GM12878 (cell line): ENCODE measurements at regions not wholly inside any gene's neighbourhood (a gene's known extent, or its start where the extent isn't known, plus 50 kb on each side); places are given as distances from the start of the nearest gene placed in this dataset.

Experiments
- ATAC-seq: fragments of 200-7000 bp; cut with Tn5 transposase; 3 replicates; pipeline ENCODE4 v1.9.1; 2020; ENCODE audit warnings: mild to moderate bottlenecking, moderate library complexity
- BruUV-seq: library from RNA; stranded (reverse); fragments of 400-500 nt; replicated peaks from 2 replicates; lab custom pipeline; 2021; lab: Mats Ljungman, UMichigan
- CTCF ChIA-PET: fragments of 300-600 bp; sonication (Branson Sonifier 250); formaldehyde crosslinking; extraction: SDS; loops from one replicate; lab custom pipeline; 2021; ENCODE audit warnings: inconsistent platforms; lab: Yijun Ruan, JAX
- POLR2A ChIA-PET: fragments of 350-600 bp; formaldehyde crosslinking; extraction: SDS; loops from one replicate; lab custom pipeline; 2021; ENCODE audit warnings: inconsistent platforms; lab: Charles Lee
- RAD21 ChIA-PET: fragments of 300-600 bp; sonication (Branson Sonifier 250); formaldehyde crosslinking; loops from one replicate; lab custom pipeline; 2023; ENCODE audit warnings: antibody characterized with exemption; ENCODE audit not compliant: unreplicated experiment; lab: Charles Lee
- SMC1A ChIA-PET: fragments of 300-600 bp; sonication (Branson Sonifier 250); formaldehyde crosslinking; loops from one replicate; lab custom pipeline; 2023; ENCODE audit not compliant: unreplicated experiment, uncharacterized antibody; lab: Charles Lee
- DNase-seq: peaks from one replicate; pipeline ENCODE4 v3.0.0-alpha.2; 2011; ENCODE audit warnings: low read depth, low spot score
- FAIRE-seq: peaks from 3 replicates; lab custom pipeline; 2011; peaks lifted over from hg19 to GRCh38; lab: Jason Lieb, UNC
- H2AFZ ChIP-seq: 2 replicates; pipeline ENCODE4 v1.6.0; 2011; ENCODE audit warnings: low read depth, low read length, control low read depth; ENCODE audit not compliant: control insufficient read depth
- H3K27ac ChIP-seq: 2 replicates; pipeline ENCODE4 v1.5.1; 2011; ENCODE audit warnings: control low read depth; ENCODE audit not compliant: control insufficient read depth, insufficient read depth
- H3K27me3 ChIP-seq, 2 experiments: replicated peaks in 1 of 2; 2 replicates each; pipeline versions ENCODE4 v1.6.0 to v1.6.1; 2011; ENCODE audit warnings: low read length in 1 of 2; ENCODE audit not compliant: control insufficient read depth in 2 of 2, insufficient read depth in 2 of 2
- H3K36me3 ChIP-seq, 2 experiments: 2 replicates each; pipeline ENCODE4 v1.5.1; 2011; ENCODE audit warnings: low read length in 1 of 2; ENCODE audit not compliant: control insufficient read depth in 2 of 2, insufficient read depth in 2 of 2
- H3K4me1 ChIP-seq: 2 replicates; pipeline ENCODE4 v1.6.1; 2011; ENCODE audit warnings: mild to moderate bottlenecking, low read length, moderate library complexity, mixed read lengths; ENCODE audit not compliant: control insufficient read depth, insufficient read depth
- H3K4me2 ChIP-seq: 2 replicates; pipeline ENCODE4 v1.6.0; 2011; ENCODE audit warnings: control low read depth; ENCODE audit not compliant: control insufficient read depth, insufficient read depth
- H3K4me3 ChIP-seq: fragments of 200-600 bp; sonication (generic); 2 replicates; pipeline ENCODE4 v1.5.1; 2016
- H3K79me2 ChIP-seq: 2 replicates; pipeline ENCODE4 v1.6.0; 2011; ENCODE audit warnings: low read length; ENCODE audit not compliant: control insufficient read depth, insufficient read depth
- H3K9ac ChIP-seq: 2 replicates; pipeline ENCODE4 v1.8.0; 2011; ENCODE audit warnings: low read length, control low read depth, mixed read lengths; ENCODE audit not compliant: control insufficient read depth, insufficient read depth
- H3K9me3 ChIP-seq: replicated peaks from 3 replicates; pipeline ENCODE4 v1.5.1; 2011; ENCODE audit warnings: mild to moderate bottlenecking, low read length; ENCODE audit not compliant: control insufficient read depth, insufficient read depth
- H4K20me1 ChIP-seq: 2 replicates; pipeline ENCODE4 v1.6.0; 2011; ENCODE audit not compliant: control insufficient read depth, insufficient read depth
- ASH2L ChIP-seq: fragments of 300-600, 200-600 bp; sonication (generic); IDR thresholded peaks from 2 replicates; pipeline ENCODE4 v1.6.1; 2017; ENCODE audit warnings: low read depth, mild to moderate bottlenecking, borderline replicate concordance
- CBX3 ChIP-seq: fragments of 200-600 bp; sonication (generic); IDR thresholded peaks from 2 replicates; pipeline ENCODE4 v1.6.1; 2016; ENCODE audit warnings: low read depth, borderline replicate concordance
- CUX1 ChIP-seq: IDR thresholded peaks from 2 replicates; pipeline ENCODE4 v1.6.1; 2012; ENCODE audit warnings: improper control_type of control experiment, low read depth, low read length; ENCODE audit not compliant: insufficient replicate concordance
- FOS ChIP-seq: IDR thresholded peaks from 3 replicates; pipeline ENCODE4 v1.6.1; 2011; ENCODE audit warnings: borderline replicate concordance; ENCODE audit not compliant: insufficient read length; ENCODE audit errors: extremely low read depth
- FOXK2 ChIP-seq: fragments of 450-650 bp; IDR thresholded peaks from 2 replicates; pipeline ENCODE4 v1.6.1; 2017; ENCODE audit warnings: mild to moderate bottlenecking, moderate library complexity
- GATAD2B ChIP-seq: fragments of 450-650 bp; conservative IDR thresholded peaks from 2 replicates; pipeline ENCODE4 v1.6.1; 2017; ENCODE audit warnings: low read depth, mild to moderate bottlenecking, moderate library complexity
- HDAC2 ChIP-seq: fragments of 200-600 bp; sonication (generic); IDR thresholded peaks from 2 replicates; pipeline ENCODE4 v1.6.1; 2017
- MAX ChIP-seq: IDR thresholded peaks from 2 replicates; pipeline ENCODE4 v1.6.1; 2012; ENCODE audit warnings: low read depth, low read length, improper control_type of control experiment
- MEF2A ChIP-seq: IDR thresholded peaks from 2 replicates; pipeline ENCODE4 v1.6.1; 2011; ENCODE audit warnings: low read depth, mild to moderate bottlenecking, low read length, moderate library complexity; ENCODE audit not compliant: insufficient read depth
- NFYB ChIP-seq: IDR thresholded peaks from 2 replicates; pipeline ENCODE4 v1.6.1; 2011; ENCODE audit warnings: low read depth, mild to moderate bottlenecking, low read length, improper control_type of control experiment, moderate library complexity; ENCODE audit not compliant: insufficient read depth
- POLR2A ChIP-seq: IDR thresholded peaks from 2 replicates; pipeline ENCODE4 v1.6.1; 2011; ENCODE audit warnings: low read depth, mild to moderate bottlenecking, low read length
- RBBP5 ChIP-seq: fragments of 200-600 bp; sonication (generic); conservative IDR thresholded peaks from 2 replicates; pipeline ENCODE4 v1.6.1; 2016
- RELA ChIP-seq: fragments of 450-650 bp; IDR thresholded peaks from 2 replicates; pipeline ENCODE4 v1.8.0; 2014; ENCODE audit warnings: borderline replicate concordance; ENCODE audit not compliant: partially characterized antibody
- YY1 ChIP-seq: IDR thresholded peaks from 2 replicates; pipeline ENCODE4 v1.6.1; 2011; ENCODE audit warnings: low read depth, mild to moderate bottlenecking, low read length
- ZNF687 ChIP-seq: fragments of 450-650 bp; IDR thresholded peaks from 2 replicates; pipeline ENCODE4 v1.6.1; 2017; ENCODE audit warnings: mild to moderate bottlenecking, moderate library complexity
- WGBS: methylation state at CpG from one replicate; pipeline ENCODE4 v1.1.6; 2016; ENCODE audit warnings: low lambda C conversion rate; ENCODE audit not compliant: insufficient replicate concordance, insufficient coverage; ENCODE audit errors: missing lambda C conversion rate; 5-methylcytosine and 5-hydroxymethylcytosine counted together
- in situ Hi-C: fragments of 300-500 bp; cut with MboI; formaldehyde crosslinking; loops from 9 replicates; pipeline ENCODE4 v1.14.3; 2018; ENCODE audit warnings: mixed read lengths
- intact Hi-C: fragments of 100-400 bp; cut with micrococcal nuclease; formaldehyde crosslinking; loops from one replicate; pipeline ENCODE4 v1.14.2; 2022; ENCODE audit not compliant: unreplicated experiment

GRCh38 chr3:194777729-194778128 lies 92.0 kb downstream of the FAM43A start (continued):
- TF ChIP-seq ZNF687 (no peak), YY1 (no peak), NFYB (no peak)

- BruUV-seq: no TSS peak
- CTCF ChIA-PET: interaction anchor here (1.1 kb wide), 1 partner anchor 97 kb away, joined by 4 read pairs; no protein-coding TSS in a partner anchor
- WGBS: 21% methylated on average over 4 of the region's 4 CpGs
- TF ChIP-seq FOXK2 (no peak), FOS (no peak), CUX1 (no peak), GATAD2B (no peak), RBBP5 (no peak), POLR2A (no peak), CBX3 (no peak), MEF2A (no peak), MAX (no peak), RELA (no peak), HDAC2 (no peak), ASH2L (no peak)
These were observed 94.1 kb downstream of the FAM43A start for GRCh38 chr3:194779729-194780224.

More at GRCh38 chr3:194779729-194780224, 94.1 kb downstream of the FAM43A start:
- Histone ChIP-seq H3K27ac (no peak overlapping the region), H3K4me3 (no peak overlapping the region), H3K4me1 (no peaks in the 10 kb centered on the region), H2AFZ (no peak overlapping the region), H3K79me2 (no peaks in the 10 kb centered on the region), H3K4me2 (no peak overlapping the region), H4K20me1 (no peaks in the 10 kb centered on the region), H3K27me3 (peaks cover 0 to 1% of the 10 kb centered on the region in 2 experiments; a peak in 2 of 4 replicates), H3K9ac (no peak overlapping the region), H3K36me3 (no peaks in the 10 kb centered on the region), H3K9me3 (no peaks in the 10 kb centered on the region)
- no peak for ATAC-seq
- ChIA-PET POLR2A (no interaction called here), RAD21 (no interaction called here), SMC1A (interaction anchor here (0.6 kb wide), 1 partner anchor 10 kb away, joined by 3 read pairs; no protein-coding TSS in a partner anchor)
- intact Hi-C loops (no loop called here), in situ Hi-C loops (no loop called here)
- DNase-seq: no peak
- no peak for FAIRE-seq
